Mucosa of rectum (tissue), 2 donors: ENCODE measurements at regions not wholly inside any gene's neighbourhood (a gene's known extent, or its start where the extent isn't known, plus 50 kb on each side); places are given as distances from the start of the nearest gene placed in this dataset.

Experiments used
- H3K27ac ChIP-seq, 2 donors: one replicate each; pipeline ENCODE4 v1.7.0; 2013; ENCODE audit warnings: inconsistent platforms in 2 of 2, low read depth in 2 of 2, low read length in 2 of 2
- H3K27me3 ChIP-seq, 2 donors: one replicate each; pipeline ENCODE4 v1.7.0; 2013; ENCODE audit warnings: low read length in 2 of 2; ENCODE audit not compliant: control insufficient read depth in 2 of 2, insufficient read depth in 2 of 2
- H3K36me3 ChIP-seq, 2 donors: one replicate each; pipeline ENCODE4 v1.7.0; 2013; ENCODE audit warnings: low read length in 2 of 2; ENCODE audit not compliant: control insufficient read depth in 2 of 2, insufficient read depth in 2 of 2
- H3K4me1 ChIP-seq, 2 donors: one replicate each; pipeline ENCODE4 v1.7.0; 2013; ENCODE audit warnings: low read length in 2 of 2, mild to moderate bottlenecking in 1 of 2; ENCODE audit not compliant: control insufficient read depth in 2 of 2, insufficient read depth in 2 of 2
- H3K4me3 ChIP-seq, 2 donors: one replicate each; pipeline ENCODE4 v1.7.0; 2013; ENCODE audit warnings: low read length in 2 of 2
- H3K9ac ChIP-seq, 2 donors: one replicate each; pipeline ENCODE4 v1.7.0; 2013; ENCODE audit warnings: low read length in 2 of 2, low read depth in 1 of 2, mild to moderate bottlenecking in 1 of 2
- H3K9me3 ChIP-seq, 2 donors: one replicate each; pipeline ENCODE4 v1.7.0; 2013; ENCODE audit warnings: low read length in 2 of 2; ENCODE audit not compliant: control insufficient read depth in 2 of 2
- donor health status: healthy.
- donor health status: Normal muscosa, but diverticular disease.

GRCh38 chr4:186902361-186902760 is 178.7 kb upstream of the FAT1 start:
- Histone ChIP-seq H3K4me1 (peaks cover 19 to 27% of the 10 kb centered on the region in 2 donors), H3K36me3 (no peaks in the 10 kb centered on the region), H3K9ac (peak overlapping the region in 1 of 2 donors; percentile 13), H3K9me3 (no peaks in the 10 kb centered on the region), H3K27ac (peak overlapping the region; percentile 53 to 68), H3K27me3 (no peaks in the 10 kb centered on the region), H3K4me3 (peak overlapping the region in 1 of 2 donors; percentile 5)

GRCh38 chr4:186904101-186904500 is 180.4 kb upstream of the FAT1 start:
- Histone ChIP-seq H3K27ac (no peak overlapping the region), H3K4me1 (peaks cover 19 to 27% of the 10 kb centered on the region in 2 donors), H3K9me3 (no peaks in the 10 kb centered on the region), H3K4me3 (no peak overlapping the region), H3K27me3 (no peaks in the 10 kb centered on the region), H3K9ac (no peak overlapping the region), H3K36me3 (no peaks in the 10 kb centered on the region)

GRCh38 chr4:186906722-186907121 is 183.1 kb upstream of the FAT1 start:
- Histone ChIP-seq H3K27me3 (no peaks in the 10 kb centered on the region), H3K36me3 (no peaks in the 10 kb centered on the region), H3K27ac (no peak overlapping the region), H3K4me1 (peaks cover 18 to 24% of the 10 kb centered on the region in 2 donors), H3K9ac (no peak overlapping the region), H3K9me3 (no peaks in the 10 kb centered on the region), H3K4me3 (no peak overlapping the region)

- H3K27me3 ChIP-seq = no peaks in the 10 kb centered on the region
- H3K9ac ChIP-seq = no peak overlapping the region
- H3K4me1 ChIP-seq = no peaks in the 10 kb centered on the region
- H3K36me3 ChIP-seq = no peaks in the 10 kb centered on the region
- H3K27ac ChIP-seq = no peak overlapping the region
- H3K9me3 ChIP-seq = no peaks in the 10 kb centered on the region
- no peak overlapping the region for H3K4me3 ChIP-seq
Measured at GRCh38 chr4:186910385-186910784, 186.7 kb upstream of the FAT1 start.

GRCh38 chr4:186912606-186913005 is 188.9 kb upstream of the FAT1 start:
- Histone ChIP-seq H3K4me3 (no peak overlapping the region), H3K9ac (no peak overlapping the region), H3K36me3 (no peaks in the 10 kb centered on the region), H3K27me3 (no peaks in the 10 kb centered on the region), H3K27ac (no peak overlapping the region), H3K9me3 (no peaks in the 10 kb centered on the region), H3K4me1 (no peaks in the 10 kb centered on the region)

- Histone ChIP-seq H3K4me1 (no peaks in the 10 kb centered on the region), H3K9ac (no peak overlapping the region), H3K9me3 (no peaks in the 10 kb centered on the region), H3K36me3 (no peaks in the 10 kb centered on the region), H3K4me3 (no peak overlapping the region), H3K27me3 (no peaks in the 10 kb centered on the region), H3K27ac (no peak overlapping the region)
Measured at GRCh38 chr4:186915816-186916215, 192.2 kb upstream of the FAT1 start.

- no peaks in the 10 kb centered on the region for H3K36me3 ChIP-seq
- no peaks in the 10 kb centered on the region for H3K4me1 ChIP-seq
Measured at GRCh38 chr4:186917136-186917535, 193.5 kb upstream of the FAT1 start.

GRCh38 chr4:186918466-186918865 is 194.8 kb upstream of the FAT1 start:
- no peaks in the 10 kb centered on the region for H3K36me3 ChIP-seq
- no peak overlapping the region for H3K4me3 ChIP-seq
- no peaks in the 10 kb centered on the region for H3K9me3 ChIP-seq
- no peaks in the 10 kb centered on the region for H3K4me1 ChIP-seq
- no peak overlapping the region for H3K9ac ChIP-seq
- H3K27ac ChIP-seq = no peak overlapping the region
- no peaks in the 10 kb centered on the region for H3K27me3 ChIP-seq

More at GRCh38 chr4:186917136-186917535, 193.5 kb upstream of the FAT1 start:
- Histone ChIP-seq H3K9ac (no peak overlapping the region), H3K9me3 (no peaks in the 10 kb centered on the region), H3K27ac (no peak overlapping the region), H3K4me3 (no peak overlapping the region), H3K27me3 (no peaks in the 10 kb centered on the region)

- Histone ChIP-seq H3K9ac (no peak overlapping the region), H3K36me3 (no peaks in the 10 kb centered on the region), H3K9me3 (no peaks in the 10 kb centered on the region), H3K27ac (no peak overlapping the region), H3K4me3 (no peak overlapping the region), H3K27me3 (no peaks in the 10 kb centered on the region), H3K4me1 (no peaks in the 10 kb centered on the region)
Measured at GRCh38 chr4:186919340-186919739, 195.7 kb upstream of the FAT1 start.

- H3K4me1 ChIP-seq = no peaks in the 10 kb centered on the region
- H3K36me3 ChIP-seq = no peaks in the 10 kb centered on the region
- H3K4me3 ChIP-seq = no peak overlapping the region
- H3K9me3 ChIP-seq = no peaks in the 10 kb centered on the region
- no peaks in the 10 kb centered on the region for H3K27me3 ChIP-seq
- no peak overlapping the region for H3K27ac ChIP-seq
- H3K9ac ChIP-seq = no peak overlapping the region
Measured at GRCh38 chr4:186920483-186920882, 196.8 kb upstream of the FAT1 start.

GRCh38 chr4:186920992-186921391 is 197.3 kb upstream of the FAT1 start:
- Histone ChIP-seq H3K36me3 (no peaks in the 10 kb centered on the region), H3K4me3 (no peak overlapping the region), H3K9ac (no peak overlapping the region), H3K27ac (no peak overlapping the region), H3K9me3 (no peaks in the 10 kb centered on the region), H3K4me1 (no peaks in the 10 kb centered on the region), H3K27me3 (no peaks in the 10 kb centered on the region)
